CD1c-positive myeloid dendritic cell (primary cell): ENCODE measurements at regions not wholly inside any gene's neighbourhood (a gene's known extent, or its start where the extent isn't known, plus 50 kb on each side); places are given as distances from the start of the nearest gene placed in this dataset.

ENCODE experiments used
- DNase-seq: peaks from one replicate; pipeline ENCODE4 v3.0.0-alpha.2; 2016; ENCODE audit errors: extremely low spot score

DNA sequence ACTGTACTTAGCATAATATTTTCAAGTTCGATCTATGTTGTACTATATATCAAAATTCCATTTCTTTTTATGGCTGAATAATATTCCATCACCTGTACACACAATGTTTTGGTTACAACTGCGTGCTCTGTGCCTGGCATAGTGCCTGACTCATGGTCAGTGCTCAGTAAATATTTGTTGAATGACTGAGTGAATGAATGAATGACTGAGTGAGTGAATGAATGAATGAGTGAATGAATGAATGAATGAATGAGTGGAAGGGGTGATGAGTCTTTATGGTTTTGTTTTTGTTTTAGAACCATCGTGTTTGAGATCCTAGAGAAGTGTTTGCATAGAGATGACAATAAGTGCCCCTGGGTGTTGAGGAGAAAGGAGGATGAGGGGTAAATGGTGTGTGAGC lies 155.3 kb downstream of the MRM1 start:
- DNase-seq = no peak

DNA sequence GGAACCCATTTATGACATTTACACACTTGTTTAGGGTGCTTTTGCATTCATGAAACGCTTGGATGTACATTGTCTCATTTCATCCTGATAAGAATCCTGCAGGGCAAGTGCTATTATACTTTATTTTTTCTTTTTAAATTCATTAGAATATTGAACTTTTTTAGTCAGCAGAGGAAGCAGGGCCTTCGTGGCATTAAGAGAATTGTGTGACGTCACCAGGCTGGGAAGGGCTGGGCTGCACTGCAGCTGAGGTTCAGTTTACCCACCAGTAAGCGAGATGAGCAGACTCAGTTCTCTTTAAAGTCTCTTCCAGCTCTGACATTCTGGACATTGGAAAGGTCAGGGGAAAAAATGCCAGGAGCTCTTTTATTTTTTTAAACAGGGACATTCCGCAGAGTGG lies 159.0 kb downstream of the MRM1 start:
- DNase-seq = no peak

DNA sequence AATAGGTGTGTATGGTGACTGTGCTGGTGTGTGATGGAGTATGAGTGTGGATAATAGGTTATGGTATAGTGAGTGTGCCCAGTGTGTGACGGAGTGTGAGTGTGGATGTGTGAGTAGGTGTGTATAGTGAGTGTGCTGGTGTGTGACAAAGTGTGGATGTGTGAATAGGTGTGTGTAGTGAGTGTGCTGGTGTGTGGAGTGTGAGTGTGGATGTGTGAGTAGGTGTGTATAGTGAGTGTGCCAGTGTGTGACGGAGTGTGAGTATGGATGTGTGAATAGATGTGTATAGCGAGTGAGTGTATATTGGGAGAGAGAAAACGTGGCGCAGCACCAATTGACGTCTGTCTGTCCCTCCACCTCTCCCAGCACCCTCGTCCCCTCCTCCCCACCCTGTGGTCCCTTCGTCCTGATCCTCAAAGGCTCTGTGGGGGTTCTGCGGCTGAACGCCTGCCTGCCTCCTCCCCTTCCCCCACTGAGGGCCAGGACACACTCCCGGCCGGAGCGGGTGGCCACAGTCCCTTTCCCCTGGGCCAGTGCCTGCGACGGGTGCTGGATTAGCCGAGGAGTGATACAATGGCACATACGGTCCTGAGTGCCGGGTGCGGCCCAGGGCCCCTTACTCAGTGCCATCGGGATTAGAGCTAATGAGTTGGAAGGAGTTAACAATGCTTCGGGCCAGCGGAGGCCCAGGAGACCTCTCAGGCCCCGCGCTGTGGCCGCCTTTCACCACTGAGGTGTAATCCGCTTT lies 160.0 kb downstream of the MRM1 start:
- no peak for DNase-seq

DNA sequence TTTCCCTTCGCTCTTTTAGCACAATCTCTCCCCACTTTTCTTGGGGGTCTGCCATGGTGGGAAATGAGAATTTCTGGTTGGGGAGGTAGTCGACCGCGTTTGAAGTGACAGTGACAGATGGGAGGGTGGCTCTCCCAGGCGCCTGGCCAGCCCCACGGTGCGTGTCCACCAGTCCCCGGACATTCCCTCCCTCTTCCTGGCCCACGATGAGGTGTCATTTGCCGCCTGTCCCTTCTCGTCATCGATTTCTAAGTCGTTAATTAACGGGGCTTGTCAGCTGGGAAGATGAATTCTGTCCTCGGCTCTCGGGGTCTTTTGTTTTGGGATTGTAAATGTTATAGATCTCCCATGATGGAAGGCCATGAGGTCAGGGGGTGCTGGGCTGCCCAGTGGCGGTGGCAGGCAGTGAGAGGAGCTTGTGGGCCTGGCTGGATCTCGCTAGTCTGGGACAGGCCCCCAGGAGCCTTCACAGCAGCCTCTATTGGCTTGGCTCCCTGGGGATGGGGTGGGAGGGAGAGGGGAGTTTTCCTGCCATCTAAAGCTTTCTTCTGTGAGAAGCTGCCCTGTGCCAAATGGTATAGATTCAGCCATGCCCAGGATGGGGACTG lies 164.2 kb downstream of the MRM1 start:
- no peak for DNase-seq

DNA sequence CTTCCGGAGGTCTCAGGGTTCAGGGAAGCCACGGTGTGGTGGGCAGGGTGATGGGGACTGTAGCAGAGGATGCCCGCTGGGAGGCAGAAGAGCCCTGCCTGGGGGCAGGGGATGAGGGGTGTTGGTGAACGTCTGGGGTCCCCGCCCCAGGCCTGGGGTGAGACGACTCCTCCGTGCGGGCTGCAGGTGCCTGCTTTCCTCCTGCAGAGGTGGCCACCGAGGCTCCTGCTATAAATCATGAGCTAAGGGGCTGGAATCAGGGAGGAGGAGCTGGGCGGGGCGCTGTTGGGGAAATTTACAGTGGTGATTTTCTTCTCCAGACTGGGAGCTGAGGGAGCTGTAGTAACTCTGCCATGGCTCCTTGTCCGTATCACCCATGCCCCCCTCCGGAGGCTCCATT lies 167.0 kb downstream of the MRM1 start:
- no peak for DNase-seq

DNA sequence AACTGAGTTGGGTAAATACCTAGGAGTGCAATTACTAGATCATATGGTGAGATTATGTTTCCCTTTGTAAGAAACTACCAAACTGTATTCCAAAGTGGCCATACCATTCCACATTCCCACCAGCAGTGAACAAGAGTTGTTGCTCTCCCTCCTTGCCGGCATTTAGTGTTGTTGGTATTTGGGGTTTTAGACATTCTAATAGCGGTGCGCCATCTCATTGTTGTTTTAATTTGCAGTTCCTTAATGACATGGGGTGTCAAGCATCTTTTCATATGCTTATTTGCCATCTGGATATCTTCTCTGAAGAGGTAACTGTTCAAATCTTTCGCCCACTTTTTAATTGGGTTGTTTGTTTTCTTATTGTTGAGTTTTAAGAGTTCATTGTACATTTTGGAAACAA lies 164.2 kb upstream of the LHX1 start:
- no peak for DNase-seq

DNA sequence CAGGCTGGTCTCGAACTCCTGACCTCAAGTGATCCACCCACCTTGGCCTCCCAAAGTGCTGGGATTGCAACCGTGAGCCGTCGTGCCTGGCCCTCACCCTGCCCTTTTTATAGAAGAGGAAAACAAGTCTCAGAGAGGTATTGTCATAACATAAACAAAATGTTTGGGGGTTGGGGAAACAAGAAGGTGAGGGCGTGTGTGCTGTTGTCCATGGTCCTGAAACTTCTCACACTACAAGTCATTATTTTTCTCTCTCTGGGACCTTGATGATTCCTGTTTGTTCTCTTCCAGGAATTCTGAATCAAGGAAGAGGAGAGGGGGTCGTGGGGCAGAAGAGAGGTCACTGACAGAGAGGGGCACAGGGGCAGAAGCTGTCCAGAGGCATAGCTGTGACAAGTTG lies 160.2 kb upstream of the LHX1 start:
- no peak for DNase-seq

DNA sequence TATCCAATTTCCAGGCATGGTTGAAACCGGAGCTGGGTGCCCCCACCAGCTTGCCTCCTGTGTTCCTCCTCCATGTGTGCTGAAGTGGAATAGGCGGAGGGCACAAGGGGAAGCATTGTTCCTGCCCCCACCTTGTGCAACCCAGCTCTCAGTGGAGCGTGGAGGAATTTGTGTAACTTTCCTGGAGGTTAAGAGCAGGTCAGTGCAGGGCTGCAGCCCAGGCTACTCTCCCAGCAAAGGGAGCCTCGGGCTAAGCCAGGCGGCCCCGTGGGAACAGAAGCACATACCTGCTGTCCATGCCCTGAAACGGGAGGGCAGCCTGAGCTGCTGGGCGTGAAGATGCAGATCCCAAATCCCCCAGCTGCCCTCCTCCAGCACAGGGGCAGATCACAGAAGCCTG lies 158.8 kb upstream of the LHX1 start:
- DNase-seq = no peak

DNA sequence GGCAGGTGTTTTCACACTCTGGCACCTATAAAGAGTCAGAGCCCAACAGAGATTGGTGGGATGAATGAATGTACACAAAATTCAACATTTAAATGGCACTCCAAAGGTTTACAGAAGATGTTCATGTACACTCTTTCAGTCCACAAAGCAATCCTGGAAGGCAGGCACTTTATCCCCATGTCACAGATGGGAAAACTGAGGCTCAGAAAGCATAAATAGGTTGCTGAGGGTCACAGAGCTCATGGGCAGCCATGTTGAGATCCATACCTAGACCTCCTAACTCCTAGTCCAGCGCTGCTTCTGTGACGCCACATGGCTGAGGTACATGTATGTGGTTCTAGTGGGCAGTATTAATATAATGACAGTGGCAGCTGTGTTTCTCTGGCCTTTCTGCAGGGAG lies 157.7 kb upstream of the LHX1 start:
- DNase-seq = no peak

DNA sequence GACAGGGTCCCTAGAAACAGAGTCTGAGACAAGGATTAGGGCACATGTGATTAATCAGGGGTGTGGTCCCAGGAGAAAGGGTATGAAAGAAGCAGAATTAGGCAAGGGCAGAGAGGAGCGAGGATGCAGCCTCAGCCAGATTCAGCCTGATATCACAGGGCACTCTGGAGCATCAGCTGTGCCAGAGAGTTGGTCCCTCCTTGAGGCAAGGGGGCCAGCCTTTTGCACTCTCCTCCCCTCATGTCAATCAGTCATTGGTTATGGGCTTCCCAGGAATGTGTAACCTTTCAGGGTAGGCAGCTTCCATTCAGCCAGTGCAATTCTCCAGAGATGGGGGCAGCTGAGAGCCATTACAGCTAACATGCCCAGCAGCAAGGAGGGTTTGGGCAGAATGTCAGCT lies 152.6 kb upstream of the LHX1 start:
- no peak for DNase-seq

DNA sequence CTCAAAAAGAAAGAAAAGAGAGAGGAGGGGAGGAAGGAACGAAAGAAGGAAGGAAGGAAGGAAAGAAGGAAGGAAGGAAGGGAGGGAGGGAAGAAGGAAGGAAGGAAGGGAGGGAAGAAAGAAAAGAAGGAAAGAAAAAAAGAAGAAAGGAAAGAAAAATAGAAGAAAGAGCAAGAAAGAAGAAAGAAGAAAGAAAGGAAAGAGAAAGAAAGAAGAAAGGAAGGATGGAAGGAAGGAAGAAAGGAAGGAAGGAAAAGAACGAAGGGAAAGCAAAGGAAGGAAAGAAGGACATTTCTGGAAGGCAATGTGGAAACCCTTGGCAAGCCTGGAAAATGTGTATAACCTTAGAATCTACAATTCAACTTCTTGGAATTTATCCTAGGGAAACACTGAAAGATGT lies 150.4 kb upstream of the LHX1 start:
- DNase-seq = no peak

DNA sequence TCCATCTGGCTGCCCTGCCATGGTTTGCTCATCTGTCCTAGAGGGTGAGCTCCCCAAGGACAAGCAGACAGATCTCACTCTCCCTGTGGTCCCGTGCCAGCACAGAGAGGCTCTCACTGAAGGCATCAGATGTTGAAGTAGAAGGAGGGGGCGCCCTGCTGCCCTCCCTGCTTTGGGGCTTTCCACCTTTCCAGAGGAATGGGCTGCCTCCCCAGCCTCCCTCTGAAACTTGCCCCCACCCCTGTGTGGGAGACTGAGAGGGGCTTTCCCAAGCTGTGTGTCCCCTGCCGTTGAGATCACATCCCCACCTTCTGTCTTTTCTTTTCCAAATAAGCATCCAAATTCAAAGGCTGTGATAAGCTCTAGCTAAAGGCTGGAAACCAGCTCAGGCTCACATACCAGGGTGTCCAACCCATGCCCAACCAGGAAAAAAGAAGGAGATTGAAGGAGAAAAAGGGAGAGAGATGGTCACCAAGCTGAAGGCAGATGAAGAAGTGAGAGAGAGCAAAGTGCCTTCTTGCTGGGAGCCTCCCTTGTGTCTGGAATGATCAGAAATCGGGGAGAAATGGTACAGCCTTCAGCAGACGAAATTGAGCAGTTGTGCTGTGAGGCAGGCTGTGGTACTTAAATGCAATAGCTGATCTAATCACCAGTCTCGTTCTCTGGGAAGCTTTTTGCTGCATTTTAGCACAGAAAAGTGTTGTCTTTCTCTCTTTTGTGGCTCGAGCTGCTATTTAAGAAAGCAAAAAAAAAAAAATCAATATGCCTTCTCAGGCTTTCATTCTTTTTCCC lies 145.9 kb upstream of the LHX1 start:
- DNase-seq = no peak

DNA sequence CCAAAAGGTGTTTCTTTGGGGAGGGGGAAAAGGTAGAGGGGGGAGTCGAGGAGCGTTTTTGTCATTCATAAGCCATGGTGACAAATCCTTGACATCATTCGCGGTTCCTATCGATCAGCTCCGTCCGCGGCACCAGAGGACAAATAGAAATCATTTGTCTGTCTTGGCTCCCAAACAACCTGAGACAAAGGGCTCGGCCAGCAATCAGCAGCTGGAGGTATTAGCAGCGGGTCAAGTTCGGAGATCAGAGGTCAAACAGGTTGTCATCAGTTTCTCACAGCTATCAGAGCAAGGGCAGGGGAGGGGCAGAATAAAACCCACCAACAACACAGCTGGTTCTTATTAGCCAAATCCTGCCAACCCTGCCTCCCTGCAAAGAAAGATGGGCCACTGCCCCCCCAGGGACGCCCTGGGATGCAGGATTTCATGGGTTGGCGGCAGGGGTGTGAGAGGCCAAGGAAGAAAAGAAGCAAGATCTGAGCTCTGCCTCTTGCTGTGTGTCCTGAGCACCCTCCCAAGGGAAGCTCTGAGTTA lies 145.3 kb upstream of the LHX1 start:
- no peak for DNase-seq

DNA sequence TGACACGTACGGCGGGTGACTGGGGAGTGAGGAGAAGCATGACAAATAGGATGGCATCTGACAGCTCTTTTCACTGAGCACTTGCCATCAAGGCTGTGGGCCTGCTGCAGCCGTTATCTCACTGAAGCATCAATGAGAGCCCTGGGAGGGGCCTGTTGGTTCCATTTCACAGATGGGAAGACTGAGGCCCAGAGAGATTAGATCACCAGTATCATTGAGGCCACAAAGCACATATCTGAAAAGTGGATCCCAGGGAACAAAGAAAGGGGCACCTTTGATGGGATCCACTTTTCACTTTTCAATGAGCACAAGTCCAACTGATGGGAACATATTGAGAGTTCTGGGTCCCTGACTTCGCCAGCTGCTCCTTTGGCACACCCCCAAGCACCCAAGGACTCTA lies 144.4 kb upstream of the LHX1 start:
- DNase-seq = no peak

DNA sequence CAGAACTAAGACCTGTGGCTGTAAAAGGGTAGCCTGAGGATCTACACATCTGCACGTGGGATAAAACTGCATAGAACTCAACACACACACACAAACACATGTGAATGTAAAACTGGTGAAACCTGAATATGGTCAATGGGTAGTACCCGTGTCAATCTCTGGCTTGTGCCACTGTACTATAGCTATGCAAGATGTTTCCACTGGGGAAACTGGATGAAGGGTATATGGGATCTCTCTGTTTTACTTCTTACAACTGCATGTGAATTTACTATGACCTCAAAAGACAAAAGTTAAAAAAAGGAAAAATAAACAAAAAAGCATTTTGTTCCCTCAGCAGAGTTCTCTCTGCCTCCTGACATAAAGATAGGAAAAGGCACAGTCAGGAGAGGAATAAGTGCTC lies 143.3 kb upstream of the LHX1 start:
- no peak for DNase-seq

DNA sequence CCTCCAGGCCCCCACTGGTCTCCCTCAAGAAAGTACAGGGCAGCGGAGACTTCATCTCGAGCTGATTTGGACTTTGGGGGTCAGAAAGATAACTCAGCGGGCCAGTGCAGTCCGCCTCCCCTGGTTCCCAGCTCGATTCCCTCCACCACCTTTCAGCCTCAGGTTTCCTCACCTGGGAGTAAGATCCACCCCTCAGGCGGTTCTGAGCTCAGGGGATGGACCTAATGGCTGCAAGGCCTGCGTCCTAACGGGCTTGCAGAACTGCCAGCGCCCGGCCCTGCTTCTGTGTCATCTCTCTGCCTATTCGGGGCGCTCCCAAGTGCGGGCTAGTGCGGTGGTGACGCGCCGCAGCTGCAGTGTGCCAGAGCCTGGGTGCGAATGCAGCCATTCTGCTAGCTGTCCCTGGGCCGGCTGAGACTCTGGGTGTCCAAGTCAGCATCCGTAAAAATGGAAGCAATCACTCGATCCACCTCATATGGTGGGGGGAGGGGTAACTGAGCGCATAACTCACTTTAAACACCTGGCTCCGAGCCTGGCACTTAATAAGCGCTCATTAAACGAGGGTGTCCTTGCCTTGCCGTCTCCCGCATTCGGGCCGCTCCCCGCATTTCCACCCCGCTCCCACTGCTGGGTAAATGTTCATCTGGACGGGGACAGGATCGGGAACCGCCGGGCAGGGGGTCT lies 129.6 kb upstream of the LHX1 start:
- DNase-seq = no peak

DNA sequence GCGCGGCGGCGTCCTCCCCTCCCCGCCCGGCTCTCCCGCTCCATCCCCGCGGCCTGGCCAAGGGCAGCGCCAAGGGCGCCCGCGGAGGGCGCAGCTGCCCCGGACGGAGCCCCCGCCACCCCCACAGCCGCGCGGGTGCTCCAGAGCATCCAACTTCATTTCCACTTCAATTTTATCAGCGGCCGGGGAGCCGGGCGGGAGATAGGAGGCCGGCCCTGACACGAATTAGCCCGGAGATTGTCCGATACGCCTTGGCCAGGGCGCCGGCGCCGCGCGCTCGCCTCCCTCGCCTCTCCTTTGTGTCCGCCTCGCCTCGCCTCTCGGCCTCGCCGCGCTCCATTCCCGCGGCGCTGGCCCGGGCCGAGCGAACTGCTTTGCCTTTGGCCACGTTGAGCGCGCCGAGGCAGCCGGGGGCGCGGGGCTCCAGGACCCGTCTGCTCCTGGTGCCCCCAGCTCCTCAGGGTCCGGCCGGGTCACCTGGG lies 129.1 kb upstream of the LHX1 start:
- DNase-seq = no peak

DNA sequence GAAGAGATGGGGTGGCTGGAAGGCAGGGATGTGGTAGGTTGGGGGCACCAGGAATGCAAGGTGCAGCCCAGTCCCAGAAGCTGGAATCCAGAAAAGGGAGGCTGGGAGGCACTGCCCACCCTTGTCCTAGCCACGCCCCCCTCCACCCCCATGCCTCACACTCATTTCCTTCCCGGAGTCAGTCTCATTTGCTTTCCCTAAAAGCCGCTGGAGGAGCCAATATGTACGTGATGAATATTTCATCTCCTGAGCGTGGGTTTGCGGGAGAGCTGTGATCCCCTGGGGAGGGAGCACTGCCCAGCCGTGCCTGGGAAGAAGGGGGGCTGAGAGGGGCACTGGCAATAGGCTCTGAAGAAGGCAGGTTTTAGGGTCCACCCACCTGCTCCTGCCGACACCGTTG lies 124.5 kb upstream of the LHX1 start:
- DNase-seq = no peak

DNA sequence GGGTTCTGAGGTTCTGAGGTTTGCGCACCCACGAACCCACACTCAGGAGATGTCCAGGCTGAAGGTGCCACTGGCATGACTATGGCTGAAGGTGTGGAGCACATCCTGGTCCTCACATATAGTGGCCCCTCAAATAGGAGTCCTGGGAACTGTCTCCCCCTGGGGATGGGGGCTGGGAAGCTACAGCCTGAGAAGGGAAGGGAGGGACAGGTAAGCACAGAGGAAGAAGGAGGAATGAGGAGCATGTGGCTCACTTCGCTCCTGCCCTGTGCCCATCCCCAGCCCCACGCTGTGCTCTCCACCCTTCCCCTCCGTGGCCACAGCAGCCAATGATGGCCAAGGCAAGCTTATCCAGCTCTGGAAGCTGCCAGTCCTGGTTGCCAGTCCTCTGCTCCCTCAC lies 123.9 kb upstream of the LHX1 start:
- no peak for DNase-seq

DNA sequence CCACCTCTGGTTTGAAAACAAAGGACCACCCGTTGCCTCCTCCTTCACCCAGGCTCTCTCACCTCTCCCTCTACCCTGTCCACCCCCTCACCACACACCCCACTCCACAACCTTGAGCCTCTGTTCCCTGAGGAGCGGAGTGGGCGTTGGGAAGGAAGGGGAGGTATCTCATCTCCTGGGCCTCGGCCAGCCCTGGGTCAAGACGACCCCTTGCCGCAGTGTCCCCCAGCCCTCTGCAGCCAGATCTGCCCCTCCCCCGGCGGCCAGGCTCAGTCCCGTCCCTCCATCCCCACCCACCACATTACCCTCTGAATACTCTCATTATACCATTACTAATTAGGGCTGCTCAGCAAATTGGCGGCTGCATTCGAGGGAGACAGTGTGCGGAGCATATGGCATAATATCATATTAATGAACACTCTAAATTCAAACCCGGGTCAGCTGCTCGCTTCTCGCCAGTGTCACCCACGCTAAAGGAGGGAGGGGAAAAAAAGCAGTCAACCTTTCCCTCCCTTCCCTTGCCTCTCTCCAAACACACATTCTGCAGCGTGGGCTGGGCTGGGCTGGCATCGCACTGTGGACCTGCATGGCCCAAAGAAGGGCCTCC lies 123.2 kb upstream of the LHX1 start:
- no peak for DNase-seq

DNA sequence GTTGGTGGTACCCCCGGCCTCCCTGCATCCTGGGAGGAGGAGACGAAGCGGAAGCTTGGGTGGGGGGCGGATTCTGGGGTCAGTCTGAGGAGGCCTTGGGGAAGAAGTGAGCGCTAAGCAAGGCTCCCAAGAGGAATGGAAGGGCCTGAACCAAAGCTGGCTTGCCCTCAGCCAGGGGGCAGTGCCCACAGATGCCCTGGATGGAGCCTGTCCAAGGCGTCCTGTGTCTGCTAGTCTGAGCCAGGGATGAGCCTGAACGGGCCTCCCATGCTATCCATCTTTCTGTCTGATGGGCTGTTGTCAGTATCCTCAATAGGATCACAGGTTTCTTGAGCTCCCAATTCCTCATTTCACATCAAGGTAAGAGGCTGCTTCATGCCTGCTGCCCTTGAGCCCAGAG lies 122.3 kb upstream of the LHX1 start:
- DNase-seq = no peak
